ENCODE measurements at regions not wholly inside any gene's neighbourhood (a gene's known extent, or its start where the extent isn't known, plus 50 kb on each side); places are given as distances from the start of the nearest gene placed in this dataset.

DNA sequence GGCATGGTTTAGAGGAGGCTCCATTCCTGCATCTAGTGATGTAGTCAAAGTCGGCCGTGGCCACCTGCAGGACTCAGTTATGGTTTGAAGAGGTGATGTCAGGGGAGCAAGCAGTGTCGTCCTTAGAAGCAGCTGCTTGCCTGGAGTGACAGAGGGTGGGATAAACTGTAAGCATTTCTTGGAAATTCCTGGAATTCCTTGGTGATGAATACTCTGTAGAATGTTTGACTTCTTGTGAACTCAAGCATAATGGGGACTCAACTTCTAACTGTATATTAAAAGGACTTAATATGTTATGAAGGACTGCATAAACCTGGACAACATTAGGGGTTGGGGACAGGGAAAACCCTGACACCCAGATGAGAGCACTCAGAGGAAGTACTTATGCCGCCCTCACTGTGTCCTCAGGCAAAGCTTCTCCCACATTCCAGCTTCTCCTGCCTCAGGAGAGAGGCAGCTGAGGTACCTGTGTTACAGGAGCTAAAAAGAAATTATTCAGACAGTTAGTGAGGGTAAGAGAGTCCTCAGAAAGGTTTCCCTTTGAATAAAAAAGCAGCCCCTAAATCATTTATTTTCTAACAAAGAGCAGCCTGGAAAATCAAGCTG is 459.9 kb upstream of the CELF4 start:
- TF ChIP-seq POLR2A (IDR thresholded peaks at IDR 0.05) (no peak), CTCF (IDR thresholded peaks at IDR 0.05) (no peak)

All from Peyer's patch (tissue), 4 donors.